Neural cell (in vitro differentiated cells): ENCODE measurements at regions not wholly inside any gene's neighbourhood (a gene's known extent, or its start where the extent isn't known, plus 50 kb on each side); places are given as distances from the start of the nearest gene placed in this dataset.

ENCODE experiments used
- H2AFZ ChIP-seq: fragments of 200-600, 300-800 bp; sonication (generic), shearing (Covaris generic); 2 replicates; pipeline ENCODE4 v1.6.0; 2014; ENCODE audit warnings: low read depth, mild to moderate bottlenecking, antibody characterized with exemption, low read length, moderate library complexity
- H3F3A ChIP-seq: fragments of 200-600 bp; shearing (Covaris generic); 2 replicates; pipeline ENCODE4 v1.6.1; 2016; ENCODE audit warnings: mild to moderate bottlenecking, moderate library complexity, mixed read lengths, antibody characterized with exemption, low read length; ENCODE audit not compliant: insufficient read depth, poor library complexity, severe bottlenecking
- H3K27ac ChIP-seq: fragments of 200-600, 300-800 bp; sonication (generic), shearing (Covaris generic); 2 replicates; pipeline ENCODE4 v1.5.1; 2014; ENCODE audit warnings: mild to moderate bottlenecking, low read length, moderate library complexity
- H3K27me3 ChIP-seq: fragments of 300-800, 200-600 bp; sonication (generic), shearing (Covaris generic); 2 replicates; pipeline ENCODE4 v1.6.0; 2014; ENCODE audit warnings: mild to moderate bottlenecking, low read depth, low read length, moderate library complexity; ENCODE audit not compliant: insufficient read depth
- H3K36me3 ChIP-seq: fragments of 300-800, 200-600 bp; sonication (generic), shearing (Covaris generic); 2 replicates; pipeline ENCODE4 v1.5.1; 2014; ENCODE audit warnings: mild to moderate bottlenecking, antibody characterized with exemption, low read length, moderate library complexity; ENCODE audit not compliant: insufficient read depth
- H3K4me2 ChIP-seq: fragments of 300-800, 200-600 bp; sonication (generic), shearing (Covaris generic); 2 replicates; pipeline ENCODE4 v1.6.0; 2014; ENCODE audit warnings: mild to moderate bottlenecking, low read length
- H3K4me3 ChIP-seq: fragments of 300-800, 200-600 bp; sonication (generic), shearing (Covaris generic); 2 replicates; pipeline ENCODE4 v1.5.1; 2014; ENCODE audit warnings: mild to moderate bottlenecking, low read length, moderate library complexity
- H3K79me2 ChIP-seq: fragments of 200-600 bp; shearing (Covaris generic); replicated peaks from 2 replicates; pipeline ENCODE4 v1.6.0; 2014; ENCODE audit warnings: mild to moderate bottlenecking, low read length, moderate library complexity; ENCODE audit not compliant: insufficient read depth
- H3K9ac ChIP-seq: fragments of 300-800, 200-600 bp; sonication (generic), shearing (Covaris generic); 2 replicates; pipeline ENCODE4 v1.6.1; 2016; ENCODE audit warnings: mild to moderate bottlenecking, low read length, mixed read lengths
- H3K9me2 ChIP-seq: fragments of 200-600 bp; shearing (Covaris generic); 2 replicates; pipeline ENCODE4 v1.6.1; 2016; ENCODE audit warnings: mild to moderate bottlenecking, low read length, mixed read lengths; ENCODE audit not compliant: insufficient read depth
- H3K9me3 ChIP-seq: fragments of 200-600, 300-800 bp; sonication (generic), shearing (Covaris generic); 2 replicates; pipeline ENCODE4 v1.6.1; 2016; ENCODE audit warnings: mild to moderate bottlenecking, mixed run types, low read length, moderate library complexity, mixed read lengths
- H4K20me1 ChIP-seq: fragments of 200-600 bp; shearing (Covaris generic); 2 replicates; pipeline ENCODE4 v1.6.1; 2016; ENCODE audit warnings: mild to moderate bottlenecking, mixed run types; ENCODE audit not compliant: insufficient read depth
- EP300 ChIP-seq: fragments of 450-650 bp; conservative IDR thresholded peaks from 2 replicates; pipeline ENCODE4 v1.6.1; 2014; ENCODE audit warnings: antibody characterized with exemption, mild to moderate bottlenecking, moderate library complexity; ENCODE audit not compliant: poor library complexity, severe bottlenecking
- EZH2 ChIP-seq: fragments of 200-600, 300-800 bp; shearing (Covaris generic), sonication (generic); IDR thresholded peaks from 2 replicates; pipeline ENCODE4 v1.6.1; 2014; ENCODE audit warnings: antibody characterized with exemption, low read length, borderline replicate concordance, mild to moderate bottlenecking; ENCODE audit not compliant: insufficient read depth, poor library complexity, severe bottlenecking
- MXI1 ChIP-seq: fragments of 450-650 bp; conservative IDR thresholded peaks from 2 replicates; pipeline ENCODE4 v1.6.1; 2014; ENCODE audit warnings: antibody characterized with exemption, mild to moderate bottlenecking; ENCODE audit not compliant: poor library complexity, severe bottlenecking
- POLR2AphosphoS5 ChIP-seq: IDR thresholded peaks from 2 replicates; pipeline ENCODE4 v1.6.1; 2012
- RAD21 ChIP-seq: fragments of 450-650 bp; conservative IDR thresholded peaks from 2 replicates; pipeline ENCODE4 v1.6.1; 2014; ENCODE audit warnings: antibody characterized with exemption, mild to moderate bottlenecking, moderate library complexity
- REST ChIP-seq: IDR thresholded peaks from 2 replicates; pipeline ENCODE4 v1.6.1; 2012; ENCODE audit warnings: borderline replicate concordance
- SMC3 ChIP-seq: fragments of 450-650 bp; conservative IDR thresholded peaks from 2 replicates; pipeline ENCODE4 v1.6.1; 2014; ENCODE audit warnings: antibody characterized with exemption, mild to moderate bottlenecking, moderate library complexity; ENCODE audit not compliant: poor library complexity
- TAF1 ChIP-seq: IDR thresholded peaks from 2 replicates; pipeline ENCODE4 v1.6.1; 2012; ENCODE audit warnings: low read depth
- TF ChIP-seq, protein P1 (sequence below): fragments of 450-650 bp; IDR thresholded peaks from 2 replicates; pipeline ENCODE4 v1.5.1; 2014; ENCODE audit warnings: antibody characterized with exemption, mild to moderate bottlenecking, moderate library complexity; ENCODE audit not compliant: poor library complexity, severe bottlenecking

DNA sequence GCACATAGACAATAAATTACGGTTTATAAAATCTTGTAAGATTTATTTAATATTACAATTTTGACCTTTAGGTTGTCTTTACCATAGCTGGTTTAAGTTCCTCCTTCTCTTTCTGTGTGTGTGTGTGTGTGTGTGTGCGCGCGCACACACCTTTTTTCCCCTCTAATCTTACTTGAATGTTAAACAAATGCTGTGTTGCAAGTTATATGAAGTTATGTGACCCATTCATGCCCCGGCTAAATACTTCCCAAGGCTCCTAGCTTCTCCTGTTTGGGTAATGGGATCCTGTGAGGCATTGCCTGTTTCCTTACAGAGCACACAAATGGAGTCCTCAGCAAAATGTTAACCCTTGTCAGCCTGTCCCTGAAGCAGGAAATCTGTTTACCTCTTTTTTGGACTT is 125.6 kb upstream of the ZNF608 start:
- no peak overlapping the region for H3K4me2 ChIP-seq
- H3K27ac ChIP-seq = no peak overlapping the region
- TF ChIP-seq, protein P1, sequence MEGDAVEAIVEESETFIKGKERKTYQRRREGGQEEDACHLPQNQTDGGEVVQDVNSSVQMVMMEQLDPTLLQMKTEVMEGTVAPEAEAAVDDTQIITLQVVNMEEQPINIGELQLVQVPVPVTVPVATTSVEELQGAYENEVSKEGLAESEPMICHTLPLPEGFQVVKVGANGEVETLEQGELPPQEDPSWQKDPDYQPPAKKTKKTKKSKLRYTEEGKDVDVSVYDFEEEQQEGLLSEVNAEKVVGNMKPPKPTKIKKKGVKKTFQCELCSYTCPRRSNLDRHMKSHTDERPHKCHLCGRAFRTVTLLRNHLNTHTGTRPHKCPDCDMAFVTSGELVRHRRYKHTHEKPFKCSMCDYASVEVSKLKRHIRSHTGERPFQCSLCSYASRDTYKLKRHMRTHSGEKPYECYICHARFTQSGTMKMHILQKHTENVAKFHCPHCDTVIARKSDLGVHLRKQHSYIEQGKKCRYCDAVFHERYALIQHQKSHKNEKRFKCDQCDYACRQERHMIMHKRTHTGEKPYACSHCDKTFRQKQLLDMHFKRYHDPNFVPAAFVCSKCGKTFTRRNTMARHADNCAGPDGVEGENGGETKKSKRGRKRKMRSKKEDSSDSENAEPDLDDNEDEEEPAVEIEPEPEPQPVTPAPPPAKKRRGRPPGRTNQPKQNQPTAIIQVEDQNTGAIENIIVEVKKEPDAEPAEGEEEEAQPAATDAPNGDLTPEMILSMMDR = no peak
- TF ChIP-seq SMC3 = no peak
- TF ChIP-seq REST = no peak
- TF ChIP-seq POLR2AphosphoS5 = no peak
- TF ChIP-seq RAD21 = no peak
- TF ChIP-seq TAF1 = no peak
- no peak for TF ChIP-seq MXI1
- no peak for TF ChIP-seq EZH2
- TF ChIP-seq EP300 = no peak
- H3F3A ChIP-seq = no peaks in the 10 kb centered on the region
- H3K27me3 ChIP-seq = no peaks in the 10 kb centered on the region
- H3K4me3 ChIP-seq = no peak overlapping the region
- H3K9me2 ChIP-seq = no peaks in the 10 kb centered on the region
- H2AFZ ChIP-seq = no peak overlapping the region
- no peaks in the 10 kb centered on the region for H4K20me1 ChIP-seq
- no peak overlapping the region for H3K9ac ChIP-seq
- no peaks in the 10 kb centered on the region for H3K9me3 ChIP-seq
- no peaks in the 10 kb centered on the region for H3K79me2 ChIP-seq
- H3K36me3 ChIP-seq = no peaks in the 10 kb centered on the region

GRCh38 chr5:124872615-124873014 is 126.2 kb upstream of the ZNF608 start:
- no peak for TF ChIP-seq REST
- no peak for TF ChIP-seq POLR2AphosphoS5
- TF ChIP-seq EZH2 = no peak
- TF ChIP-seq MXI1 = no peak
- TF ChIP-seq, protein P1 = no peak
- TF ChIP-seq SMC3 = no peak
- TF ChIP-seq RAD21 = no peak
- TF ChIP-seq EP300 = no peak
- no peaks in the 10 kb centered on the region for H3K9me3 ChIP-seq
- no peak overlapping the region for H3K4me3 ChIP-seq
- no peaks in the 10 kb centered on the region for H3K36me3 ChIP-seq
- no peak overlapping the region for H3K9ac ChIP-seq
- no peaks in the 10 kb centered on the region for H3F3A ChIP-seq
- no peaks in the 10 kb centered on the region for H3K27me3 ChIP-seq
- H4K20me1 ChIP-seq = no peaks in the 10 kb centered on the region
- no peaks in the 10 kb centered on the region for H3K79me2 ChIP-seq
- no peak overlapping the region for H3K27ac ChIP-seq
- H2AFZ ChIP-seq = no peak overlapping the region
- H3K9me2 ChIP-seq = no peaks in the 10 kb centered on the region
- H3K4me2 ChIP-seq = no peak overlapping the region
